Dedifferentiated amniotic fluid mesenchymal stem cell (primary cell): ENCODE measurements at regions not wholly inside any gene's neighbourhood (a gene's known extent, or its start where the extent isn't known, plus 50 kb on each side); places are given as distances from the start of the nearest gene placed in this dataset.

ENCODE experiments used
- DNase-seq: peaks from one replicate; pipeline ENCODE4 v3.0.0-alpha.2; 2016; ENCODE audit errors: extremely low spot score

- DNase-seq, result no peak
Observed at GRCh38 chr3:107256963-107257362, 120.3 kb upstream of the CCDC54 start.

GRCh38 chr3:107258300-107258699 lies 118.9 kb upstream of the CCDC54 start:
- no peak for DNase-seq

DNA sequence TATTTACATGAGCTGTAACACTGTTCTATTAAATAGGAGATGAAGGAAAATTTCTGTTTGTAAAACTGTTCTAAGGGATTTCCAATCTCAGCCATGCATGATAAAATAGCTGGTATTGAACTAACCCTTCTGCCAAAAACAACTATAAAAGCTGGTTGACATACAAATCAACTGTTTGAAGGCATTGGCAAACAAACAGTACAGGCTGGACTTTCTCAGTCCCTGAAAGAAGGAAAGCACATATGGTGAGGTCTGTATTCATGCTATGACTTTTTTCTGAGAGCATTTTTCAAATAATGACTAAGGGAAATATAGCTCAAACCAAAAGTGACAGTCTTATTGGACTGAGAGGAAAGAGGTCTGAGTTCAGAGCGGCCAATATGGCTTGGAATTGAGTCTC lies 117.0 kb upstream of the CCDC54 start:
- DNase-seq, result peak; percentile 38

GRCh38 chr3:107263269-107264021 lies 113.8 kb upstream of the CCDC54 start:
- DNase-seq, result no peak

DNA sequence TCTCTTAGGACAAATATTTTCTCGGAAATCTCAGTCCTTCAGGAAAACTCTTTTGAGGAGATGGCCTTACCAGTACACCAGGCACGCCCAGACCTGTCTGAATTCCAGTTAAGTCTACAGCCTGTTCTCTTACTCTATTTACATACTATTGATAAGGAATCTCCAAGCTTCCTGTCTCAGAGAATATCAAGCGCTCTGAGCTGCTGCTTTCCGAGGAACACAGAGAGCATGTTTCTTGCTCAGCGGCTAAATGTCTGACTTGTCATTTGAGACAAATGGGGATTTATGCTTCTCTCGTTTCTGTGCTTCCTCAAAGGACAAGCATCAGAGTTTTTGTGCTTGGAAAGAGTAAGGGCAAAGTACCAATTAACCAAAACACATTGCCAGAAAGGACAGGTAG lies 112.4 kb upstream of the CCDC54 start:
- DNase-seq, result no peak

GRCh38 chr3:107265526-107265925 lies 111.7 kb upstream of the CCDC54 start:
- no peak for DNase-seq

- no peak for DNase-seq
Observed at GRCh38 chr3:107268469-107268868, 108.8 kb upstream of the CCDC54 start.

GRCh38 chr3:107269136-107269535 lies 108.1 kb upstream of the CCDC54 start:
- DNase-seq, result no peak

- peak; percentile 77 for DNase-seq
Observed at GRCh38 chr3:107271787-107272387, 105.4 kb upstream of the CCDC54 start.

GRCh38 chr3:107272471-107272870 lies 104.8 kb upstream of the CCDC54 start:
- DNase-seq, result no peak

DNA sequence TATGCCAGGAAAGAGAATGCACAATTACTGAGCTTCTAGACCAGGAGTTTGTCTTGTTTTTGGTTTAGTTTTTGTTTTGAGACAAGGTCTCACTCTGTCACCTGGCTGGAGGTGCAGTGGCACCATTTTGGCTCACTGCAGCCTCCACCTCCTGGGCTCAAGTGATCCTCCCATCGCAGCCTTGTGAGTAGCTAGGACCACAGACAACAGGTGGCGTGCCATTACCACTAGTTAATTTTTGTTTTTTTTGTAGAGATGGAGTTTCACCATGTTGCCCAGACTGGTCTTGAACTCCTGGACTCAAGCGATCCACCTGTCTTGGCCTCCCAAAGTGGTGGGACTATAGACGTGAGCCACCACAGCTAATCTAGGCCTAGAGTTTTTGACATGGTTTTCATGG lies 104.4 kb upstream of the CCDC54 start:
- DNase-seq, result no peak

GRCh38 chr3:107273771-107274170 lies 103.5 kb upstream of the CCDC54 start:
- DNase-seq, result no peak

DNA sequence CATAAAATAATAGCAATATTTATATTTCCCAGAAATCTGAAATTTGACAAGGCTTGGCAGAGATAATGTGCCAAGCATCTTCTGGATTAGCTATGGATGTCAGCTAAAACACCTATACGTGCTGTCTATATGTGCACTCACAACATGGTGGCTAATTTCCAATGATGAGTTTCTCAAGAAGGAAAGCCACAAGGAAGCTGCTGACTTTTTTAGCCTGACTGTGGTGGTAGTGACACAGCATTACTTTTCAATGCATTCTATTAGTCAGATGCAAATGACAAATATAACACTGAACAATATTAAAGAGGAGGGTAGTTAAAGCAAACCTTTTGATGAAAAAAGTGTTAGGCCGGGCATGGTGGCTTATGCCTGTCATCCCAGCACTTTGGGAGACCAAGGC lies 101.7 kb upstream of the CCDC54 start:
- no peak for DNase-seq

GRCh38 chr3:107283948-107284347 lies 93.3 kb upstream of the CCDC54 start:
- no peak for DNase-seq

DNA sequence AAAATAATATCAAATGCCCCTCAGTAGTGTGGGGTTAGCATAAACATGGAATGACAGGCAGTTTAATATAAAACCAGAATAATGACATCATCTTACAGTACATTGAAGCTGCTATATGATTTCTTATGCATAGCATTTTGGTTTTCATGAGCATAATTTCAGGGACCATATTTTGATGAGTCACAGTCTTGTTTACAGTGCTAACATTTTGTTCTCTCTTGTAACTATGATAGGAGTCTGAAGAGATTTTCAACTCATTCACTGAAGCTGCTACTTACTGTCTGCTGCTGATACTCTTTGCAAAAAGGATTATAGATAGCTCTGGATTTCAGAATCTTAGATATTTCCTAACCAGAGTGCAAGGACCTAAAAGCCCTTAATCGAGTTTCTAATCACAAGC lies 92.6 kb upstream of the CCDC54 start:
- peak; percentile 37 for DNase-seq

- no peak for DNase-seq
Observed at GRCh38 chr3:107285197-107285596, 92.0 kb upstream of the CCDC54 start.

DNA sequence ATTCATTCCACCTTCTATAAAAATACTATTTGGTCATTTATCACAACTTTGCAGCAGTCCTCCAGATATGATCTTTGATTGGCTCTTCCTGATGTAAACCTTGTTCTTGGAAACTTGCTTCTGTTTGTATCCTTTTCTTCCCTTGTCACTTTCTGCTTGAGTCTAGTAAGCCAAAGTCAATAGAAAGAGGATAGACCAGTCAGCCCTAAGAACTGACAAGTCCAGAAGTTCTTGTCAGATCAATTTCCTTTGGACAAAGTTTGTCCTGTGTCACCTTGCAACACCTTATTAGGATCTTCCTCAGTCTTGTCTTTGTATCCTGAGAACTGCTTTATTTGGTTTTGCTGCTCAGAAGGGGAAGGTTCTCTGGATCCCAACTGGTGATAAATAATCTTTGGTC lies 87.9 kb upstream of the CCDC54 start:
- DNase-seq, result no peak

DNA sequence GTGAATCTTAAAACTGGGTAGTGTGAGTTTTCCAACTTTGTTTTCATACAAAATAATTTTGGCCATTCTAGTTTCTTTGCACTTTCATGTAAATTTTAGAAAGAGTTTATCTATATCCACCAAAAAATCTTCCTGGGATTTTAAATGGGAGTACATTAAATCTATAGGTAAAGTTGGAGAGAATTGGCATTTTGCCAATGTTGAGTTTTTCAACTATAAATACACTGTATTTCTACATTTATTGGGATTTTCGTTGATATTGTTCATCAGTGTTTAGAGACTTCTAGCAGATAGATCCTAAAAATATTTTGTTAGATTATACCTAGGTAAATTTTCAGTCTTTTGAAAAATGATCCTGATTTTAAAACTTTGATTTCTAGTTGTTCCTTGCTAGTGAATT lies 83.1 kb upstream of the CCDC54 start:
- DNase-seq, result no peak

DNA sequence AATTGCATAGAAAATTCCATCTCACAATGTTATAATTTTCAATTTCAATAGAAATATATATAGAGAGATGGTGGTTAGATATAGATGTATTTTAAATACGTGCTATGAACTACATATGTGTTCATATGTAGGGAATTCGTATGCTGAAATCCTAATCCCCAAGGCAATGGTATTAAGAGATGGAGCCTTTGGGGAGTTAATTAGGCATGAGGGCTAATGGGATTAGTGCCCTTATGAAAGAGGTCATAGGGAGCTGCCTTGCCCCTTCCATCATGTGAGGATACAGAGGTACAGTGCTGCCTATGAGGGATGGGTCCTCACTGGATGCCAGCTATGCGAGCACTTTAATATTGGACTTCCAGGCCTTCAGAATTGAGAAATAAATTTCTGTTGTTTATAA lies 79.6 kb upstream of the CCDC54 start:
- no peak for DNase-seq

- DNase-seq, result no peak
Observed at GRCh38 chr3:107307205-107307604, 70.0 kb upstream of the CCDC54 start.

DNA sequence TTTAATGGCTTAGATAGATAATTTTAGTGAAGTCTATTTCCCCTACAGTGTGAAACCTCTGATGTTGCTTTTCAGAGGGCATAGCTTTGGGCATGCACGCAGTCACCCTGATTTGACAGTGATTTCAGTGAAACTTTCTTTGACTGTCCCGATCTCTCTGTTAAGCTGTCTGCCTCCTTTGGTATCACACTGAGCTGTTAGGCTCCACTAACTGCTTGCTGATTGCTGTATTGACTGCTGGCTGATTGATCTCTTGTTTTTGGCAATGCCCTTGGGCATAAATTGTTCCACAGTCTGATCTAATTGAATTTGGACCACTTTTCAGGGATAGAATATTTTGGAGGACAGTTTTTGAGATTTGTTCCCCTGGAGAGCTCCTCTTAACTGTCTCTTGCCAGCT lies 68.5 kb upstream of the CCDC54 start:
- no peak for DNase-seq

DNA sequence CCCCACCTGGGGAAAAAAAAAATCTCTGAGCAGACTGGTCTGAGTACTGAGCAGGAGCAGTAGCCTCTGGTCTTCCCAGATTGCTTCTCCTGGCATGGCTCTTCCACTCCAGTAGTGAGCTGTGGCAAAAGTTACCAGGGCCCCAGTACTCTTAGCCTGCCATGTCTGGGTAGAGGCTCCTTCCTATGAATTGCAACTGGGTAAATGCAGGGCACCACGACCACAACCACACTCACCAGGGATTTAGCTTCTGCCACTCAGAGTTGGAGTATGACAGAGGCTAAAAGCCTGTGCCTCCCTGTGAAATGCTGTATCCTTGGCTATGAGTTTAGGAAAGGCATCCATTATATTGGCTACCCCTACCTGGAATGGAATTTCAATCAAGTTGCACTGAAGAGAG lies 67.9 kb upstream of the CCDC54 start:
- DNase-seq, result no peak

DNA sequence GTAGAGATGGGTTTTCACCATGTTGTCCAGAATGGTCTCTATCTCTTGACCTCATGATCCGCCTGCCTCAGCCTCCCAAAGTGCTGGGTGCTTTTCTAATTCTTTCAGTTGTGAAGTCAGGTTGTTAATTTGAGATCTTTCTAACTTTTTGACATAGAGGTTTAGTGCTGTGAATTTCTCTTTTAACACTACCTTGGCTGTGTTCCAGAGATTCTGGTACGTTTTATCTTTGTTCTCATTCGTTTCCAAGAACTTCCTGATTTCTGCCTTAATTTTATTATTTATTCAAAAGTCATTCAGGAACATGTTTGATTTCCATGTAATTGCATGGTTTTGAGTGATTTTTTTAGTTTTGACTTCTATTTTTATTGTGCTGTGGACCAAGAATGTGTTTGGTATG lies 63.5 kb upstream of the CCDC54 start:
- DNase-seq, result no peak

- DNase-seq, result peak; percentile 39
Observed at GRCh38 chr3:107315141-107315540, 62.1 kb upstream of the CCDC54 start.
